A204.1 (cell line): ENCODE measurements at regions not wholly inside any gene's neighbourhood (a gene's known extent, or its start where the extent isn't known, plus 50 kb on each side); places are given as distances from the start of the nearest gene placed in this dataset.

Source experiments
- FAIRE-seq: peaks from 2 replicates; lab custom pipeline; 2012; peaks lifted over from hg19 to GRCh38; lab: Jason Lieb, UNC

DNA sequence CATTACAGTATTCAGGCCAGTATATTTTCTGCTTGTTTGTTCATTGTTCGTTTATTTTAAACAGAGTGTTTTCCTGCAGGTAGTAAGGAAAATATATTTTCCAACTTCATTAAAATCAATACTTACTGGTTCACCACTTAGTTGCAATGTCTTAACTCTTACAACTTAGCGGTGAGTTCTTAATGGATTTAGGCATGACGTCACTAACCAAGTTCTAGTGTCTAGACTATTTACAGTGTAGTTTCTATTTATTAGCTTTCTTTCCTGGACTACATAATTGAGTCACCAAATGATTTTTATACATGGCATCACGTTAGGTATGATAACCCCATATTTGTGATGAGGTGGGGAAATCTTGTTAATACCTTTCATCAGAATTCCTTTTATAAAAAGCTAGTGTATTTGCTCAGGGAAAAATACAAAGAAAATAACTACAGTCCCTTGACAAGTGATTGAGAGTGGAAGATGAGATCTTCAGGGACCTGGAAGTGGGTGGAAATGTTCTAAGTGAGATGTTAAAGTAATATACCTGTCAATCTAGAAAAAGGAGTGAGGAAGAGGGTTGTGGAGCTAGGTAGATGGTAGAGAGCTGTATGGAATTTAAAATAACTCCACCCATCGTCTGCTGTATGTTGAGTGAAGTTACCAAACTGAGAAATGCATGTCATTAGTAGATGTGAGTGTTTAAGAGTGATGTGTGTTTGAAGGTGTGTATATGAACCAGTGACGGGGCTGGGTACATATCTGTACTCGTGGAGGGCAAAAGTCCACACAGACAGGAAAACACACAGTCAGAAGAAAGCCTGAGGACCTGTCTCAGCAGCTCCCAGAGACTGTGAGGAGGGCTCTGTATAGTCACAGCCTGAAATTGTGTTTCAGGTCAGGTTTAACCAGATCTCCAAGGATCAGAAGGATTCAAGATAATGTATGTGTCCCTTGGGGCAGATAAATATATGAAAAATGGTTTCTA lies 197.6 kb upstream of the ADAMTS5 start:
- FAIRE-seq = no peak

DNA sequence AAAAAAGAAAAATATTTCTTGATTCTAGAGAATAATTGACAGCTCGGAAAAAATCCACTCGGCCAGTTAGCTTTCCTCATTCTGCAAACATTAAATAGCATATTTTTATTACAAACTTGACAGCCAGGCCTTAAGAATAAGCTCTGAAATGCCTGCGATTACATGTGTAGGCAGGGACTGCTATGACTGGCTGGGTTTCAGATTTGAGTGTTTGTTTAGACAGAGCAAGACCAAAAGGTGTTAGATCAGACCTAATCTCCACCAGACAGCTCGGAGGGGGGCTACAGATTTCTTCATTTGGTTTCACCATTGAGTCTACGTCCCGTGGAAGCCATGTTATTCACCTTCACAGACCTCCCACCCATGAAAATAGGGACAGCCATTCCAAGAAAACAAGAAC lies 192.1 kb upstream of the ADAMTS5 start:
- no peak for FAIRE-seq

DNA sequence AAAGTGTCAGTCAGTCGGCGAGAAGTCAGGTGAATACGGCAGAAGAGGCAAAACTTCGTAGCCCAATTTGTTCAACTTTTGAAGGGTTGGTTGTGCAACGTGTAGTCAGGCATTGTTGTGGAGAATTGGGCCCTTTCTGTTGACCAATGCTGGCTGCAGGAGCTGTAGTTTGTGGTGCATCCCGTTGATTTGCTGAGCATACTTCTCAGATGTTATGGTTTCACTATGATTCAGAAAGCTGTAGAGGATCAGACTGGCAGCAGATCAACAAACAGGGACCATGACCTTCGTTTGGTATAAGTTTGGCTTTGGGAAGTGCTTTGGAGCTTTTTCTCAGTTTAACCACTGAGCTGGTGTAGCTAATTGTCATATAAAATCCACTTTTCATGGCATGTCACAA lies 190.2 kb upstream of the ADAMTS5 start:
- FAIRE-seq = no peak

DNA sequence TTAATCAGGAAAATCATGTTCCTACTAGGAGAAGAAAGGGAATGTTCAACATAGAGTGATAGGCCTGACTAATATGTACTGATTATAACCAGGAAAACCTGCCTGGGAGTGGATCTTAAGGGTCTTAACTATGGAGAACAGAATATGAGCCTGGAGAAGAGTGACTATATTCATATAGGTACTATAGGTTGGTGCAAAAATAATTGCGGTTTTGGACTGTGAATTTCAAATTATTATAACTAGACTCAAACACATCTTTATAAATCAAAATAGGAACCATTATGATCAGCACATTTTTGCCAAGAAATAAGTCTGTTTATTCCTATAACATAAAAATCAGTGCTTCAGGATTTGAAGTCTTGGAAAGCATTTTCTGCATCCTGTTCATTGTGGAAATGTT lies 189.8 kb upstream of the ADAMTS5 start:
- no peak for FAIRE-seq

DNA sequence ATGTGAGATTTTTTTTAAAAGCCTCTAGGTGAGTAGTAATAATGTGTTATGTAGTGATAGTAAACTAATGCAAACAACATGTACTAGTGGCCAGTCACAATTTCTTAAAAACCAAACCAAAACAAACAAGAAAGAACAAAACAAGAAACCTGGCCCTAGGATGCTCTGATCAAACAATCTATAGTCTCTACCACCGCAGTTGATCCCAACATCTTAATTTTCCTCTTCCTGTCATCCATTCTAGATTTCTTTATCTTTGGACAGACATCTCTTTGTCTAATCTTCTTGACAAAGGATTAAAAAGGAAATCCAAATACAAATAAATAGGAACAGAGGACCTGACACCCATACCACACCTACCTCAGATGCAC lies 188.2 kb upstream of the ADAMTS5 start:
- FAIRE-seq = no peak

DNA sequence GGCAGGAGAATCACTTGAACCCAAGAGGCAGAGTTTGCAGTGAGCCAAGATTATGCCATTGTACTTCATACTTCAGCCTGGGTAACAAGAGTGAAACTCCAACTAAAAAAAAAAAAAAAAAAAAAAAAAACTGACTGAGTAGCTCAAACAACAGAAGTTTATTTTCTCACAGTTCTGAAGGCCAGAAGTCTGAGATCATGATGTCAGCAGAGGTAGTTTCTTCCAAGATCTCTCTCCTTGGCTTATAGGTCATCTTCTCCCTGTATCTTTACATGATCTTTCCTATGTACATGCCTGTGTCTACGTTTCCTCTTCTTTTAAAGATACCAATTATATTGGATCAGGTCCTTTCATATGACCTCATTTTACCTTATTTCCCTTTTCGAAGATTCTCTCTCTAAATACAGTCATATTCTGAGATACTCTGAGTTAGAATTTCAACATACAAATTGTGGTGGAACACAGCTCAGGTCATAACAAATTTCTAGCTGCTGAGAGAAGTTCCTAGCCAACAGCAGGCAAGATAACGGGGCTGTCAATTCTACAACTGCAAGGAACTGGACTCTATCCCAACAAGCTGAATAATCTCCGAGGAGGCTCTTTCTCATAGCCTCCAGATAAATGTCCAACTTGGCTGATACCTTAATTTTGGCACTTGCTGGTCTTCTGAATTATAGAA lies 187.7 kb upstream of the ADAMTS5 start:
- no peak for FAIRE-seq

DNA sequence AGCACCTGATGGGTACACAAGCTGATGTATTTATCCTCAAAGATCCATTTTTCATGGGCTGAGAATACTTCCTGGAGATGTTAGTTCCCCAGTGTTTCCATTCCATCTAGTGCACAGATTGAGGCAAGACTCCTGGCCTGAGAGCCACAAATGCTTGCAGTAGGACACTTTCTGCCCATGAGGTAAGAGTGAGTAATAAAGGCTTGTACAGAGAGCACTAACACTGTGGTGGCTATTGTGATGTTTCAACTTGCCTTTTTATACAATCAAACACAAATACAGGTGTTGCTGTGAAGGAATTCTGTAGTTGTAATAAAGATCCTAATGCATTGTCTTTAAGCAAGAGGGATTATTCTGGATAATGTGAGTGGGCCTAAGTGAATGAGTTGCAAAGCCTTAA lies 186.1 kb upstream of the ADAMTS5 start:
- no peak for FAIRE-seq

DNA sequence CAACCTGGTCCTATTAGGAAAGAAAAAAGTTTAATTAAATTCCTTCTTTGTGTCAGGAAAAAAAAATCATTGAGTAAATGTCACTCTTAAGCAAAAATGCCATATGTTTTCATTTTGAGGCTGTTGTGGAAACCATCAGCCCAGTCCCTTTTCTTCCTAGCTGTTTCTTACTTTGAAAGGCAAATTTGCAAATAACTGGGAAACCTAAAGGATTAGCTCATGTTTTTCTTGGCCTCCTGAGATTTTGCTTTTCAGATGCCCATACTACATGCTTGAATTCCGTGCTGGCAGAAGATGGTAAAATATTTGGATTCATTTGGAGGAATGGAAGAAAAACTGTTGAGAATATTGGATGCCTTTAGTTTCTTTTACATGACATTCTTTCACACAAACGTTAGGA lies 182.1 kb upstream of the ADAMTS5 start:
- FAIRE-seq = no peak

DNA sequence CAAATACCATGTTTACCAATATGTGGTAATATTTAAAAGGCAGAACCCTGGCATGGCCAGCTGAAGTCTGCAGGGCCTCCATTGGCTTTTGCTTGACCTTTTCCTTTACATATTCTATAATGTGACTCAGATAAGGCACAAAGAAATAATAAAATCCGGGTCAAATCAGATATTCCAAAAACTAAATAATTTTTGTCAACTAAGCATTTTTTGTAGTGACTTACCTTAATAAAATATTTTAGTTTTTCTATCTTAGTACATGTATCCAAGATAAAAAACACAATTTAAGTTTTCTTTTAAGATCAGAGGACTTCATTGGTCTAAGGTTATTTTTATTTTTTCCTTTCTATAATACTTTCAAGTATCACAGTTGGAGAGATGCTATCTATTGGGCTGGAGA lies 179.4 kb upstream of the ADAMTS5 start:
- FAIRE-seq = no peak

DNA sequence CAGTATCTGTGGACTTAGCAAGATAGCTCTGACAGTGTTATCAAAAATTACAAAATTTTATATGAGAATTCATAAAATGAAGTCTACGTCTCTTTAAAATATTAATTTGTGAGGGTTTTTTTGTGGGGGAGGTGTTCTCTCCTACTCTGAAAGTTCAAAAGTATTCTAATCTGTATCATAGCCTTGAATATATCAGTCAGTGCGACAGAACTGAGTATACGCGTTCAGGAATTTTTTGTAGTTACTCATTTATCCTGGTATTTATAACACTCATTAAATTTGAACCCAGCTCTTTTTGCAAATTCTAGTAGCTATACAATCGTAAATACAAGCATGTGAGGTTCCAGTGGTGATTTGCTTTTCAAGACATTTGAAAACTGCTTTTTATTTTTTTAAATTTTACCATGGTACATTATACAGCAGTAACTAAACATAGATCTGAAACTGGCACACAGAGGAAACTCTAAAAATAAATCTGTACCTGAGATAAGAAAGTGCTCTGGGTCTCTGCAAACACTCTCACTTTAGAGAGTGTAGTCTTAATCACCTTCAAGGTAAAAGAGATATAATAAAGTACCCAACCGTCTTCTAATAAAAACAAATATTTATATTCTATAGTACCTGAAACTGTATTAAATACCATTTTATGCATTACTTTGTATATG lies 178.4 kb upstream of the ADAMTS5 start:
- FAIRE-seq = no peak

DNA sequence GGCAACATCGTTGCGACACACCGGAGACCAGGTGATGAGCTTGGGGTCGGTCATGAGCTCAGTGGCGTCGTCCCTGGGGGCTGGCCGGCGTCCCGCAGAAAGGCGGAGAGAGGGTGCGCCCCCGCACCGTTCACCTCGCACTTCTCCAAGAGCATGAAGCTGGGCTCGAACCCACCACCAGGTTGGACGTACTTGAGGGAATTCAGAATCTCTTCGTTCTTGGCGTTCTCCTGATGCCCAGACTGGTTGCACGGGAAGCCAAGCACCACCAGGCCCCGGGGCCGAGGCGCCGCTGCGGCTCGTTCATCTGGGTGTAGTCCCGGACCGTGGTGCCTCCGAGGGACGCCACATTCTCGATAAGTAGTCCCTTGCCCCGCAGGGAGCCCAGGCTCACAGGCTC lies 176.6 kb upstream of the ADAMTS5 start:
- FAIRE-seq = no peak

DNA sequence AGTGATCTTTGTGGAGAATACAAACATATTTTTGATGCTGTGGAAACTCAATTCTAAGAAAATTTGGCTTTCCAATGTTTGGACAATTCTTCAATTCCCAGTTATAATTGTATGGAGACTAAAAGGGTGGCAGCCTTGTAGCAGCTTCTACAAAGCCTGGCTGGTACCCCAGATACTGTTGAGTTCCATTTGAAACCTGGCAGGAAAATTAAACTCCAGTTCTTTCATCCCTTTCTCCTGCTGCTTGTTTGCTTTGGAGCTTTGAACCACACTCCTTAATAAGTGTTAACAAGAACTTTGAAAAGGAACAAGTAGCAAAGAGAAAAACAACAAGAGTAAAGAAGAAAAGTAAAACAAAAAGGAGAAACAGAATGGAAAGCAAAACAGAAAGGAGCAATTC lies 172.6 kb upstream of the ADAMTS5 start:
- no peak for FAIRE-seq

DNA sequence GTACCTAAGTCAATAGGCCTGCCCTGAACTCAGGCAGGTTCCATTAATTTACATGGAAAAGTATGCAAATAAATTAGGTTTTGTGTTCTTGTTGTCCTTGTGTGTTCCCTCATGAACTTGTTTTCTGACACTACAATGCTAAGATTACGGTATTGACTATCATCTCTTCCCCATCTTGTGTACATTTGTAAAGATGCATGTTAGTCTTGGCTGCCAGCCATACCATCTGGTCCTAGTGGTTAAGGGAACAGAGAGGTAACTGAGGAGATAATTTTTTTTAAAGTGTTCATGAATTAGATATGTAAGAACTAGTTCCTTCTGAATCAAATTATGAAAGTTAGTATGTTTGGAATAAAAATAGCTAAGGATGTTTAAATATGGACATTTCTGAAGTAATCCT lies 167.6 kb upstream of the ADAMTS5 start:
- no peak for FAIRE-seq

DNA sequence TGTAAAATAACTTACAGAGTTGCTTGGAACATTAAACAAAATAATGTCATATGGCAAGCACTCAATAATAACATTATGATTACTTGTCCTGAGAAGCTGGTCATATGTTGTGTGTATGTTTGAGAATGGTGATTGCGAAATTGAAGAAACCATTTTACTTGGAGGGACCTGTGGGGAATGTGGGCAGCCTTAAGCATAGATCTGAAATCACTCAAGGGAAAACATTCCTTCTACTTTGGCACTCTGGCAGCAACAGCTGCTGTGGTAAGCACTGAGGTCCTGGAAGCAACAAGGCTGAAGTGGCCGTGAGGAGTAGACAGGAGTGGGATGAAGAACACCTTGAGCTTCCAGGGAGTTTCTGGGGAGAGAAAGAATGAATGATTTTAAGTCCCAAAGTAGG lies 165.4 kb upstream of the ADAMTS5 start:
- no peak for FAIRE-seq

DNA sequence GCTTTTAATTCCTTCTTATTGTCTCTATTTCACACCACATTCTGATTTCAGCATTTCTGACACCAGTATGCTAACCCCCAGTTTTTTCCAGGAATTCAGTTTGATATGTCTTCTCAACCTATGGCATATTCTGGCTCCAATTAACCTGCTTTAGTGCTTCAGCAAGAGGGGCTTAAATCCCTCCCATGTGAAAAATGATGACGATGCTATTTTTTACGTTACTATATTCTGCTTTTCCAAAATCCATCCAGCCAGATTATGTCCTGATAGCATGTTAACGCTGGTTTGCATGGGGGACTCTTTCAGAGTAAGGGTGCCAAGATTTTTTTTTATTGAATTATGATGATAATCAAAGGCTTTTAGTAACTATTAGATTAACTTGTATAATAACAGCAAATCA lies 163.3 kb upstream of the ADAMTS5 start:
- FAIRE-seq = no peak

DNA sequence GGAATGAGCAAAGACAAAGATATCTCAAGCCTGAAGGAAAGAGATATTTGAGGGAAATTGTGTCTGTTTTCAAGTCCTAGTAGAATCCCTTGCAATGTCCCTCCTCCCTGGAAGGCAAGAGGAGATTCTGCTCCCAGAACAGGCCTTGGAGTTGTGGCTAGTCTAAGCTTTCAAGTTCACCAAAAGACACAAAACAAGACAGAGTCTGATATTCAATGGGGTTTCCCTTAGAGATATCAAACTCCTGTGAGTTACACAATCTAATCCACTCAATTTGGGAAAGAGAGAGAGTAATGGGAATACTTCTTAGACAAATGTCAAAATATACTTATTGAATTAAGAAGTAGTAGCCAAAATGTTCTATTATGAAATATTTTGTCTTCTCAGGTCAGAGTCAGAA lies 162.8 kb upstream of the ADAMTS5 start:
- no peak for FAIRE-seq

DNA sequence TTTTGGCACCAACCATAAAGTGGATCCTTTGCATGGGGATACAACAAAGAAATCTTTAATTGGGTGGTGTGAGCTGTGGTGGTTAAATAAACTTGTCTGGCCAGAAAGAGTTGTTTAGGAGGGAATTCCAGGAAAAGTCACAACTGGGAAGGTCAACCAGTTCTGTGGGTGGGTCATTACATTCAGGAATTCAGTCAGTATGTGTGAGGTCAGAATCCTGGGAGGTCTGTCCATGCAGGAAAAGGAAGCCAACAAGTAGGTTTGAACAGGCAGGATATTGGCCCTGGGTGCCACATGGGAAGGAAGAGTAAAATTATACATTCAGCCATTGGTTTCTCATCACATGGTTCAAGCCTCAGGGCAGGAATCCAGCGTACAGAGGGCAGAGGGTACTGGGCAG lies 162.3 kb upstream of the ADAMTS5 start:
- no peak for FAIRE-seq

DNA sequence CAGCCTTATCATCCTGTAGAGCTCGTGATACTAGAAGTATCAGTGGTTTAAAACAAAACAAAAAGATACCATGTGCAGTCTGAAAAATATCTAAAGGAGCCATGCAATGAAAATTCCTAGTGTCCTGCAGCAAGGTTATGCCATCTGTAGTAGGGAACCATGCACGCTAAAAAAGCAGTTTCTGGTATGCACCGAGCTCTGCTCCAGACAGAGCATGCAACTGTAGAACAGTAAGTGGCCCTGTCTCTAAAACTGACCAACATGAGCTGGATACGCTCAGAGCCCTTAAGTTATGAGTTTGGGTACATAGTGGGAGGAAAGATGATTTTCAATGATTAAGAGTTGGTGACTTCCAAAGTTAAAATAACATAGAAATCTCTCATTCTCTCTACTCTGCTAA lies 159.3 kb upstream of the ADAMTS5 start:
- FAIRE-seq = no peak

DNA sequence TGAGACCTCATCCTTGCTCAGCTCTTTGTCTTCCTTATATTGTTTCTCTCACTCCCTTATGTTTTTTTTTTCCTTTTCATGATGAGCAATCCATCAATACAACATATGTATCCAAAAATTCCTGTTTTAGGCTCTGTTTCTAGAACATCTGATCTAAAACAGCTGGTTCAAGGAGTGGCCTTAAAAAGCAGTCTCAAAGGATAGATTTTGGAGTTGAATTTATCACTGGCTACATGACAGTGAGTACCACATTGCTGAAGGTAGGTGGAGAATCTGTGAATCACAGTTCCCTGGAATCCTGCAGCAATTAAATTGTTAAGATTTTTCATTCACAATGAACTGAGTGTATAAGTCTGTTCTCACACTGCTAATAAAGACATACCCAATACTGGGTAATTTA lies 155.8 kb upstream of the ADAMTS5 start:
- FAIRE-seq = no peak

DNA sequence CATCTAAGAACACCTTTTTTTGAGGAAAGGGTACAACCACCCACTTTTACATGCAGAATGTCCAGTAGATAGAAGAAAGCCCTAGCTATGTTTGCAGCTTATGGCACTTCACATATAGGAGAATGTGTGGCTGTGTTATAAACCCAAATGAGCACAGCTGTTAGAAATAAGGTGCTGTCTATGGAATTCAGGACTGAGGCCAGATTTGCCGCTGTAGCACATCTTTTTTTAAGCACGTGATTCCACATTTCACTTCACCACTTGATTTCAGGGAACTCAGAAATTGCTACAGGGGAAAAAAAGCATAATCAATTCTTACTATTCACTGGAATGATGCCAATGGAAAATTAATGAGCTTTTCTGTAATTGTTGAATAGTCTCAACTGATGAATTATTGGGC lies 147.2 kb upstream of the ADAMTS5 start:
- no peak for FAIRE-seq

DNA sequence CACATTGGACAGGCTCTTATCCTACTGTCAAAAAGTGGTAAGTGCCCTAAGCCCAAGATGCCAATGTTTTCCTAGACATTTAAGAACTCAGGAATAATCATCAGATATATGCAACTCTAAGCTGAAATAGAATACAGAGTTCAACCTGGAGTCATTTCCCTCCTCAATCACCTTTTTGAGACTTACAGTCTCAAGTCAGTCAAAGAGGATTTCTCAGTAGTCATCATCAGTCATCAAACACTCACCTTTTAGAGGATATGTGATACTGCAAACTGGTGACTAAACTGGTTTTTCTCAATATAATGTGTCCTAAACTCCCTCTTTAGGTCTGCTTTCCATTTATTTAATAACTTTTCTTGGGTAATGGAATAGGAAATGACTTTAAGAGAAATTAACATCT lies 145.3 kb upstream of the ADAMTS5 start:
- FAIRE-seq = no peak

DNA sequence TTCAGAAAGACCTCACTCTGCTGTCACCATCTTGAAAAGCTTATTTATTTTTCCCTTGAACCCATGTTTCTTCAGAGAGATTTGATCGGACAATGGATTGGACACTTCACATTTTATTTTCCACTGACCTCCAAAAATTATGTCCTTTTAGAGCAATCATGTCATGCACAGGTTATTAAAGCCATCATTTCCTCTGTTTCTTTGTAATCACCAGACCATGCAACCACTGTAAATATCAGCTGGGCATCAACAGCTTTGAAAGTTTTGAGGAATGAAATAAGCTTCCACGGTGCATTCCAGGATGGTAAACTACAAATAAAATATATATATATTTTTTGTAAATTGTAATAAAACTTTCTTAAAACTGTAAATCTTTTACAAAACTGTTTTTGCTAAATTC lies 144.1 kb upstream of the ADAMTS5 start:
- no peak for FAIRE-seq

DNA sequence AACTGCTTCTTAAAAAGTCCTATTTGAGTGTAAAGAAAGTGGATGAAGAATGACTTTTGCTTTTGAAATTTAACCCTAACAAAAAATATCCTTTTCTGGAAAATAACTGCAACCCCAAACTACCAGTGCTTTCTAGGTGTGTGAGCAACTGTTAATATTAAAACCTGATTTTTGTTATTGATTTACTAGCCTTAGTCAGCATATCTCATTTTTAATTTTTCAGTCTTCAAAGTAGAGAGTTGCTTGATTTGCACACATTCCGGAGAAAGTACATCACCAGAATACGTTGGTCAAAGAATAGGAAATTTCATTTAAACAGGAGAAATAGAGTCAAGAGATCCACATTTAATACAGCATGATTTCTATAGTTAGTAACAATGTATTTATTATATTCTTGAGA lies 141.8 kb upstream of the ADAMTS5 start:
- no peak for FAIRE-seq
